HG03460 (cell line): ENCODE measurements at regions not wholly inside any gene's neighbourhood (a gene's known extent, or its start where the extent isn't known, plus 50 kb on each side); places are given as distances from the start of the nearest gene placed in this dataset.
"Not testable (repeated sequence)": the region's sequence is repeated elsewhere in the genome, so short reads cannot be mapped to it uniquely, and the experiment has no call there.

Experiments used
- ATAC-seq: cut with Tn5 transposase; IDR thresholded peaks from one replicate; pipeline ENCODE4 v1.9.1; 2021; ENCODE audit not compliant: unreplicated experiment

GRCh38 chr1:168461108-168461507 lies 82.7 kb downstream of the XCL2 start:
- ATAC-seq = not testable (repeated sequence)

GRCh38 chr1:168457296-168457695 lies 86.5 kb downstream of the XCL2 start:
- ATAC-seq = not testable (repeated sequence)

GRCh38 chr1:168455764-168456163 lies 88.0 kb downstream of the XCL2 start:
- no peak for ATAC-seq

GRCh38 chr1:168454211-168454815 lies 89.5 kb downstream of the XCL2 start:
- ATAC-seq = no peak

- no peak for ATAC-seq
Observed at GRCh38 chr1:168453056-168453455, 90.7 kb downstream of the XCL2 start.

- no peak for ATAC-seq
Observed at GRCh38 chr1:168452329-168452728, 91.5 kb downstream of the XCL2 start.

- ATAC-seq = no peak
Observed at GRCh38 chr1:168447871-168448270, 95.9 kb downstream of the XCL2 start.

GRCh38 chr1:168446081-168446480 lies 97.7 kb downstream of the XCL2 start:
- no peak for ATAC-seq

GRCh38 chr1:168443899-168444298 lies 99.9 kb downstream of the XCL2 start:
- ATAC-seq = no peak

GRCh38 chr1:168443356-168443755 lies 100.4 kb downstream of the XCL2 start:
- no peak for ATAC-seq

- ATAC-seq = no peak
Observed at GRCh38 chr1:168442931-168443330, 100.9 kb downstream of the XCL2 start.

- no peak for ATAC-seq
Observed at GRCh38 chr1:168441745-168442144, 102.1 kb downstream of the XCL2 start.

GRCh38 chr1:168439456-168440375 lies 104.1 kb downstream of the XCL2 start:
- ATAC-seq = peak; percentile 78

GRCh38 chr1:168438626-168439025 lies 105.2 kb downstream of the XCL2 start:
- ATAC-seq = no peak

GRCh38 chr1:168437821-168438220 lies 106.0 kb downstream of the XCL2 start:
- no peak for ATAC-seq

- no peak for ATAC-seq
Observed at GRCh38 chr1:168435439-168435838, 108.4 kb downstream of the XCL2 start.

GRCh38 chr1:168433238-168433637 lies 110.6 kb downstream of the XCL2 start:
- ATAC-seq = no peak

GRCh38 chr1:168431882-168432281 lies 111.9 kb downstream of the XCL2 start:
- ATAC-seq = no peak

- no peak for ATAC-seq
Observed at GRCh38 chr1:168430321-168430720, 113.5 kb downstream of the XCL2 start.

- no peak for ATAC-seq
Observed at GRCh38 chr1:168428063-168428731, 115.6 kb downstream of the XCL2 start.

- ATAC-seq = no peak
Observed at GRCh38 chr1:168427051-168427450, 116.7 kb downstream of the XCL2 start.

GRCh38 chr1:168424281-168424680 lies 119.5 kb downstream of the XCL2 start:
- ATAC-seq = no peak
